ENCODE measurements at regions not wholly inside any gene's neighbourhood (a gene's known extent, or its start where the extent isn't known, plus 50 kb on each side); places are given as distances from the start of the nearest gene placed in this dataset.

DNA sequence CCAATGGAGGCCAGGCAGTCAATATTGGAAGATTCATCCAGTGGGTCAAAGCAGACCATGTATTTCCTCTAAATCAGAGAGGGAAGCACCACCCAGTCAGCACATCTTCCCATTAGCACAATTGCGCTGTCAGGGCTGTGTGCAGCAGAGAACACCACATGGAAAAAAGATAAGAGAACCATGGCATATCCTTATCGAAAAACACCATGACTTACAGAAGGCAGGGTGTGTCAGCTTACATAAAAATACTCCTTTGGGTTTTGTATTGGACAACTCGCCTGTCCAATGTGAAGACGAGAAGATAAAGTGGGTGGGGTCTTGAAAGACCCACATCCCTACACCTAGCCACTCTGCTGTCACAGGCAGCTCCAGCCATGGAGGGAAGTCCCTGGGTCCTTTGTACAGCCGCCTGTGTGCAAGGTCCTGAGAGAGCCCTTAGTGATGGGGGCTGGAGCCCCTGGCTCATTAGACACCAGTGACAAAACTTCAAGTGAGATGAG, 71.9 kb upstream of the SPATA31E1 start:
- TF ChIP-seq CTCF (optimal IDR thresholded peaks at IDR 0.05 in 1 of 3, IDR thresholded peaks at IDR 0.05 in 1 of 3, conservative IDR thresholded peaks at IDR 0.05 in 1 of 3; ENCODE audit: extremely low read depth in 1 of 3, insufficient read depth in 2 of 3, low read length in 3 of 3) (no peak), EZH2 (IDR thresholded peaks at IDR 0.05; ENCODE audit: low read length) (no peak)
